ENCODE measurements at regions not wholly inside any gene's neighbourhood (a gene's known extent, or its start where the extent isn't known, plus 50 kb on each side); places are given as distances from the start of the nearest gene placed in this dataset.

DNA sequence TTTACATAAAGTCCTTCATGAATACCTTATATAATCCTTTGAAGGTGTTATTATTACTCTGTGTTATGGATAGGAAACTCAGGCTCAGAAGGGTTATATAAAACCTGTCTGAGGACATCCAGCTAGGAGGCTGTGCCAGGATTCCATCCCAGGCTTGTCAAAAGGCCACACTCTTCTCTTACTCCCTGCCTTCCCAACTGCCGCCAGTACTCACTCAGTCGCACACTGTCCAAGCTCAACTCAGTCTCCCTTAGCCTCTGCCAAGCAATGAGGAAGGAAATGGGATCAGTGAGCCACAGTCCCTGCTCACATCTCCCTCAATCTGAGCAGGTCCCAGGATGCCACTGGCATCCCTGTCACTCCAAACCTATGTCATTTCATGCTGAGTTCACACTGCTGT lies 94.4 kb downstream of the NAV1 start:
- Histone ChIP-seq H3K9ac (ENCODE audit: extremely low read depth, low read length, poor library complexity, severe bottlenecking) (no peak overlapping the region), H3K27ac (ENCODE audit: low read depth, low read length) (no peak overlapping the region), H3K27me3 (ENCODE audit: control insufficient read depth, insufficient read depth, low read length, poor library complexity, severe bottlenecking) (no peaks in the 10 kb centered on the region), H3K9me3 (ENCODE audit: control insufficient read depth, low read length) (no peaks in the 10 kb centered on the region), H3K36me3 (ENCODE audit: control insufficient read depth, insufficient read depth, low read length) (peaks cover 3% of the 10 kb centered on the region), H3K4me1 (ENCODE audit: control insufficient read depth, insufficient read depth, low read length) (peaks cover 18% of the 10 kb centered on the region), H3K4me3 (ENCODE audit: low read length) (no peak overlapping the region)
- Mint-ChIP-seq H3K9me3 (no peaks in the 10 kb centered on the region), H3K4me1 (peaks cover 33% of the 10 kb centered on the region), H3K36me3 (ENCODE audit: low read depth) (no peaks in the 10 kb centered on the region), H3K27ac (no peak overlapping the region), H3K4me3 (no peak overlapping the region), H3K27me3 (ENCODE audit: insufficient read depth) (no peaks in the 10 kb centered on the region)
- WGBS, 2 experiments (ENCODE audit: insufficient coverage in 1 of 2, insufficient read length in 1 of 2) = 83 to 89% methylated on average over 2 of the region's 2 CpGs
- DNase-seq = no peak
- TF ChIP-seq, protein P1, sequence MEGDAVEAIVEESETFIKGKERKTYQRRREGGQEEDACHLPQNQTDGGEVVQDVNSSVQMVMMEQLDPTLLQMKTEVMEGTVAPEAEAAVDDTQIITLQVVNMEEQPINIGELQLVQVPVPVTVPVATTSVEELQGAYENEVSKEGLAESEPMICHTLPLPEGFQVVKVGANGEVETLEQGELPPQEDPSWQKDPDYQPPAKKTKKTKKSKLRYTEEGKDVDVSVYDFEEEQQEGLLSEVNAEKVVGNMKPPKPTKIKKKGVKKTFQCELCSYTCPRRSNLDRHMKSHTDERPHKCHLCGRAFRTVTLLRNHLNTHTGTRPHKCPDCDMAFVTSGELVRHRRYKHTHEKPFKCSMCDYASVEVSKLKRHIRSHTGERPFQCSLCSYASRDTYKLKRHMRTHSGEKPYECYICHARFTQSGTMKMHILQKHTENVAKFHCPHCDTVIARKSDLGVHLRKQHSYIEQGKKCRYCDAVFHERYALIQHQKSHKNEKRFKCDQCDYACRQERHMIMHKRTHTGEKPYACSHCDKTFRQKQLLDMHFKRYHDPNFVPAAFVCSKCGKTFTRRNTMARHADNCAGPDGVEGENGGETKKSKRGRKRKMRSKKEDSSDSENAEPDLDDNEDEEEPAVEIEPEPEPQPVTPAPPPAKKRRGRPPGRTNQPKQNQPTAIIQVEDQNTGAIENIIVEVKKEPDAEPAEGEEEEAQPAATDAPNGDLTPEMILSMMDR (conservative IDR thresholded peaks at IDR 0.05) = no peak

DNA sequence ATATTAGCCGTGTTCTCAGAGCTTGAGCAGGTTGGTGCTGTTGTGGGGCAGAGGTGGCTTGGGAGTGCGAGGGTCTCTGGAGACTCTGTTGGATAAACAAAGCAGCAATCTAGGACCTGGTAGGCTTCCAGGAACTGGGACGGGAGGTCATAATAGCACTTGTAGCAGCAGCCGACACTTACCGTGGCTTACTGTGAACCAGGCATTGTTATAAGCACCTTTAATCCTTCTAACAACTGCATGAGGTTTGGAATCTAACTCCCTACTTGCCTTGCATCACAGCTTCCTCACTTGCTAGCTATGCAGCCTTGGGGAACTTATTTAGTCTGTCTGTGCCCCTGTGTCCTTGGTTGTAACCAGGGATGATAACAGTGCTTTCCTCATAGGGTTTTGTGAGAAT lies 94.9 kb downstream of the NAV1 start:
- H3K4me1 Mint-ChIP-seq = peaks cover 34% of the 10 kb centered on the region
- H3K27me3 Mint-ChIP-seq (ENCODE audit: insufficient read depth) = no peaks in the 10 kb centered on the region
- H3K27ac ChIP-seq (ENCODE audit: low read depth, low read length) = no peak overlapping the region
- H3K27ac Mint-ChIP-seq = no peak overlapping the region
- H3K27me3 ChIP-seq (ENCODE audit: control insufficient read depth, insufficient read depth, low read length, poor library complexity, severe bottlenecking) = no peaks in the 10 kb centered on the region
- H3K9me3 Mint-ChIP-seq = no peaks in the 10 kb centered on the region
- H3K4me3 ChIP-seq (ENCODE audit: low read length) = no peak overlapping the region
- H3K9ac ChIP-seq (ENCODE audit: extremely low read depth, low read length, poor library complexity, severe bottlenecking) = no peak overlapping the region
- H3K4me1 ChIP-seq (ENCODE audit: control insufficient read depth, insufficient read depth, low read length) = peaks cover 18% of the 10 kb centered on the region
- no peaks in the 10 kb centered on the region for H3K36me3 Mint-ChIP-seq (ENCODE audit: low read depth)
- no peak for DNase-seq
- TF ChIP-seq, protein P1 (conservative IDR thresholded peaks at IDR 0.05) = no peak
- H3K36me3 ChIP-seq (ENCODE audit: control insufficient read depth, insufficient read depth, low read length) = peaks cover 3% of the 10 kb centered on the region
- WGBS, 2 experiments (ENCODE audit: insufficient coverage in 1 of 2, insufficient read length in 1 of 2) = 56 to 65% methylated on average over 5 of the region's 5 CpGs
- H3K4me3 Mint-ChIP-seq = no peak overlapping the region
- H3K9me3 ChIP-seq (ENCODE audit: control insufficient read depth, low read length) = no peaks in the 10 kb centered on the region

DNA sequence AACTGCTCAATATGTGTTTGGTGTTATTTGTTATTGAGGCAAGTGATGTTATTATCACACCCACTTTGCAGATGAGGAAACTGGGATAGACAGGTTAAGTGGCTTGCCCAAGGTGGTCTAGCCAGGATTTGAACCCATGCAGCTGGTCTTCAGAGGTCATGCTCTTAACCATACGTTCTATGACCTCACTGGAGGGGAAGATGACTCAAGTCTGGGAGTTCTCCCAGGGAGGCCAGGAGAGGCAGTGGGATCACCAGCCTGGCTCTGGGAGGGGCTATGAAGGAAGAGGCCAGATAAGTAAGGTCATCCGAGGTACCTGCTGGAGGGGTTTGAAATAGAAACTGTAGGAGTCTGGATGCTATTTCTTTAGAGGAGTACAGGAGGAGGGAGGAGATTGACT lies 95.3 kb downstream of the NAV1 start:
- Histone ChIP-seq H3K4me3 (ENCODE audit: low read length) (no peak overlapping the region), H3K9me3 (ENCODE audit: control insufficient read depth, low read length) (no peaks in the 10 kb centered on the region), H3K27me3 (ENCODE audit: control insufficient read depth, insufficient read depth, low read length, poor library complexity, severe bottlenecking) (no peaks in the 10 kb centered on the region), H3K36me3 (ENCODE audit: control insufficient read depth, insufficient read depth, low read length) (peaks cover 2% of the 10 kb centered on the region), H3K4me1 (ENCODE audit: control insufficient read depth, insufficient read depth, low read length) (peaks cover 18% of the 10 kb centered on the region), H3K9ac (ENCODE audit: extremely low read depth, low read length, poor library complexity, severe bottlenecking) (no peak overlapping the region), H3K27ac (ENCODE audit: low read depth, low read length) (no peak overlapping the region)
- Mint-ChIP-seq H3K27me3 (ENCODE audit: insufficient read depth) (no peaks in the 10 kb centered on the region), H3K4me1 (peaks cover 36% of the 10 kb centered on the region), H3K4me3 (no peak overlapping the region), H3K36me3 (ENCODE audit: low read depth) (no peaks in the 10 kb centered on the region), H3K27ac (no peak overlapping the region), H3K9me3 (no peaks in the 10 kb centered on the region)
- WGBS, 2 experiments (ENCODE audit: insufficient coverage in 1 of 2, insufficient read length in 1 of 2) = 80 to 97% methylated on average over 1 to 2 of the region's 2 CpGs
- TF ChIP-seq, protein P1 (conservative IDR thresholded peaks at IDR 0.05) = no peak
- no peak for DNase-seq
